C4-2B (cell line): ENCODE measurements at regions not wholly inside any gene's neighbourhood (a gene's known extent, or its start where the extent isn't known, plus 50 kb on each side); places are given as distances from the start of the nearest gene placed in this dataset.

Experiments
- CTCF ChIP-seq: fragments of 450-650 bp; conservative IDR thresholded peaks from 2 replicates; pipeline ENCODE4 v1.5.1; 2017; ENCODE audit warnings: mild to moderate bottlenecking
- ZFX ChIP-seq: fragments of 450-650 bp; IDR thresholded peaks from 2 replicates; pipeline ENCODE4 v1.6.1; 2017

DNA sequence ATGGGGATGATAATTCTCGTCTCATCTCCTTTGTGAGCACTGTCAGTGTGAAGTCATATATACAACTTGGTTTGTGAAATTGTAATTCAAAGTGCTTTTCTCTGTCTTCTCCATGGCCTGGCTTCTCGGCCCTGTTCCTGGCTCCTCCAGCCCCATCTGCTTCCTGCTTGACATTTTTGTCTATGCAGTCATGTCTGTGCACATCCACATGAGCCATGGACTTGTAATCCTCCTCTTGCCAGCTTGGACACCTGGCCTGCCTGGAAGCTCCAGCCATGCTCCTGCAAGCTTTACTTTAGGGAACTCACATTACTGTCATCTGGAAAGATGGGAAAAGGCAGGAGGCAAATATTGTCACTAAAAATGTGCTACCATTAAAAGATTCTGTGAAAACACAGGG, 576.0 kb upstream of the DPP6 start:
- TF ChIP-seq CTCF (no peak), ZFX (no peak)
